ENCODE measurements at regions not wholly inside any gene's neighbourhood (a gene's known extent, or its start where the extent isn't known, plus 50 kb on each side); places are given as distances from the start of the nearest gene placed in this dataset.
"Not testable (repeated sequence)": the region's sequence is repeated elsewhere in the genome, so short reads cannot be mapped to it uniquely, and the experiment has no call there.

DNA sequence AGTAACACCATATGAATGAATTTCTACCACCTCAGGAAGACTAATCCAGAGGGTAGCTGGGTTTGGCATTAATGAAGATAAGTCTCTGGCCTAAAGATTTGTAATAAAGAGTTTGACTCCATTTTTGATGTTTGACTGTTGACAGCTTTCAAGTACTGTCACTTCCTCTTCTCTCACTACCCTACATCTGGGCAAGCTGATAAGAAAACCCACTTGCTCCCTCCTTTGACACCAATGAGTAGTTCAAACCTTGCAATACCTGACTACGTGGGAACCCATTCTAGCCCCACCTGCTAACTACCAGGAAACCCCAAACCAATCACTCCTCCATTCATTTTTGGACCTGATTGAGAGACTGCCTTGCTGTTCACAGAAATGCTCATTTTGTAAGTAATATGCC, 621.5 kb downstream of the TENT5A start:
- TF ChIP-seq, protein P1, sequence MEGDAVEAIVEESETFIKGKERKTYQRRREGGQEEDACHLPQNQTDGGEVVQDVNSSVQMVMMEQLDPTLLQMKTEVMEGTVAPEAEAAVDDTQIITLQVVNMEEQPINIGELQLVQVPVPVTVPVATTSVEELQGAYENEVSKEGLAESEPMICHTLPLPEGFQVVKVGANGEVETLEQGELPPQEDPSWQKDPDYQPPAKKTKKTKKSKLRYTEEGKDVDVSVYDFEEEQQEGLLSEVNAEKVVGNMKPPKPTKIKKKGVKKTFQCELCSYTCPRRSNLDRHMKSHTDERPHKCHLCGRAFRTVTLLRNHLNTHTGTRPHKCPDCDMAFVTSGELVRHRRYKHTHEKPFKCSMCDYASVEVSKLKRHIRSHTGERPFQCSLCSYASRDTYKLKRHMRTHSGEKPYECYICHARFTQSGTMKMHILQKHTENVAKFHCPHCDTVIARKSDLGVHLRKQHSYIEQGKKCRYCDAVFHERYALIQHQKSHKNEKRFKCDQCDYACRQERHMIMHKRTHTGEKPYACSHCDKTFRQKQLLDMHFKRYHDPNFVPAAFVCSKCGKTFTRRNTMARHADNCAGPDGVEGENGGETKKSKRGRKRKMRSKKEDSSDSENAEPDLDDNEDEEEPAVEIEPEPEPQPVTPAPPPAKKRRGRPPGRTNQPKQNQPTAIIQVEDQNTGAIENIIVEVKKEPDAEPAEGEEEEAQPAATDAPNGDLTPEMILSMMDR (IDR thresholded peaks at IDR 0.05; ENCODE audit: borderline replicate concordance, insufficient read depth, low read depth, low read length): no peak
- no peak overlapping the region for H3K4me3 ChIP-seq (ENCODE audit: low read depth, low read length)

DNA sequence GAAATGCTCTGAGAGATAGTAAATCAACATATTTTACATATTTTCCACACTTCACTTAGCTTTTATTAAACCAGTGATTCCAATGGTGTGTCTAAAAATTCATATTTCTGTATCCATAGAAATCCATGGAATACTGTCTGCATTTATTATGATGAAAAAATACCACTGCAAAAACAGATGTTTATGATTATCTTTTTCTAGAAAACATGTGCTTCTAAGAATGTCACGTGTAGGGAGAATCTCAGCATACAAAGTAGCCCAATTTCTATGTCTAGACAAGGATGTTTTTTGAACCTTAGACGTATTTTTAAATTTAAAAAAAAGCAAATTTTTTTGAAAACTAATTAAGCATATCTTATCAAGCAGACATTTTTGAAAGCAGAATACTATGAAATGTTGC, 622.4 kb downstream of the TENT5A start:
- no peak overlapping the region for H3K4me3 ChIP-seq (ENCODE audit: low read depth, low read length)
- TF ChIP-seq, protein P1 (IDR thresholded peaks at IDR 0.05; ENCODE audit: borderline replicate concordance, insufficient read depth, low read depth, low read length): no peak

DNA sequence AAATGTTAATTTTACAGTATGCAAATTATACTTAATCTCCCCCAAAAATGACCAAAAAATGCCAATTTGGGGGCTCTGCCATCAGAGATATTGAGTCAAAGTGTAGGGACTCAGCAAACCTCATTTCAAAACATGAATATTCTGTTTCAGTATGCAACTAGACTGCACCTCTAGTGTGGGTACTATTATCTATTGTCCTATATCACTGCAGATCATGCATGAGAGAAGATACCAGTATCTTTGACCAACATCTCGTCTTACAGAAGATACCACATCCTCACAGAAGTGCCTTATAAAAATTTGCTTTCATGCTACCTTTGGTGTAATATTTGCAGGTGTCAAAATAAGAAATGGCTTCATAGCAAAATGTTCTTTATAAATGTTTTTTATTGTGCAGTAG, 623.8 kb downstream of the TENT5A start:
- H3K4me3 ChIP-seq (ENCODE audit: low read depth, low read length): no peak overlapping the region
- TF ChIP-seq, protein P1 (IDR thresholded peaks at IDR 0.05; ENCODE audit: borderline replicate concordance, insufficient read depth, low read depth, low read length): no peak

DNA sequence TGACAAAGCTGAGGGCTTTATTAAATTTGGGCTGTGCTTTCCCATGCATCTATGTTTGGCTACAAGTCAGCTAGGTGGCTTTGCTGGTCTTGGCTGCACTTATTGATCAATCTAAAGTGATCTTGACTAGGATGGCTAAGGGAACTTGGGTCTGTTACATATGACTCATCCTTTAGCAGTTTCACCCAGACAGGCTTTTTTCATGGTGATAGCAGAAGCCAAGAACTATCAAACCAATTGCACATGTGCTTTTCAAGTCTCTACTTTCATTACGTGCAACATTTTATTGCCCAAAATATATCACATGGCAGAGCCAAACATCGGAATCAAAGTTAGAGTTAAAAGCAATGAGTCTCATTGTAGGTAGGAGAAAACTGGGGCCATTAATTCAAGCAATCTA, 626.3 kb downstream of the TENT5A start:
- TF ChIP-seq, protein P1 (IDR thresholded peaks at IDR 0.05; ENCODE audit: borderline replicate concordance, insufficient read depth, low read depth, low read length): no peak
- no peak overlapping the region for H3K4me3 ChIP-seq (ENCODE audit: low read depth, low read length)

DNA sequence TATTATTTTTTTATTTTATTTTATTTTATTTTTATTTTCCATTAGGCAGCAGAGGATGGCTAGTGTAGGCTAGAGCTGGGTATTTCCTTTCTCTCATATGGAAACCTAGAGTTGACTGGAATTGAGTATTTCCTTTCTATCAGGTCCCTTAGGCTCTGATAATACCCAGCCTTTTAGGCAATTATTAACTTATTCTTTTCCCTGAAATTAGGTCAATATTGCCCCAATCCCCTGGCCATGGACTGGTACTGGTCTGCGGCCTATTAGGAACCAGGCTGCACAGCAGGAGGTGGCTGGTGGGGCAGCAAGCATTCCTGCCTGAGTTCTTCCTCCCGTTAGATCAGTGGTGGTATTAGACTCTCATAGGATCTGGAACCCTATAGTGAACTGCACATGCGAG, 632.2 kb downstream of the TENT5A start:
- no peak overlapping the region for H3K4me3 ChIP-seq (ENCODE audit: low read depth, low read length)
- TF ChIP-seq, protein P1 (IDR thresholded peaks at IDR 0.05; ENCODE audit: borderline replicate concordance, insufficient read depth, low read depth, low read length): no peak

DNA sequence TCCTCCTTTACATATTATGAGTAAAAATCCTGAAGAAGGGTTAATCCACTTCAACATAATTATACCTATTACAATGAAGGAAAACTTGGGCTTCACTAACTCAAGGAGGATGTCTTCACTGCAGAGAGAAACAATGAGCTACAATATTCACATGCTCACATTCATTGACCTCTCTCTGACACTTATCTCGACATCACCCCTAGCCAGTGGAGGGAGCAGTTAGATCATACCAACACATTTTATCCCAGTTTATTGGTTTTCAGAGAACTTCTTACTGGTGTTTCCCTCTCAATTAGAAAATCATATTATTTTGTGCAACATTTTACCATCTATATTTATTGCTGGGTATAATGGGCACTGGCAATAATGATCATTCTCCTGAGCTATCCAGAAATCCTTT, 646.5 kb downstream of the TENT5A start:
- TF ChIP-seq, protein P1 (IDR thresholded peaks at IDR 0.05; ENCODE audit: borderline replicate concordance, insufficient read depth, low read depth, low read length): no peak
- H3K4me3 ChIP-seq (ENCODE audit: low read depth, low read length): no peak overlapping the region

DNA sequence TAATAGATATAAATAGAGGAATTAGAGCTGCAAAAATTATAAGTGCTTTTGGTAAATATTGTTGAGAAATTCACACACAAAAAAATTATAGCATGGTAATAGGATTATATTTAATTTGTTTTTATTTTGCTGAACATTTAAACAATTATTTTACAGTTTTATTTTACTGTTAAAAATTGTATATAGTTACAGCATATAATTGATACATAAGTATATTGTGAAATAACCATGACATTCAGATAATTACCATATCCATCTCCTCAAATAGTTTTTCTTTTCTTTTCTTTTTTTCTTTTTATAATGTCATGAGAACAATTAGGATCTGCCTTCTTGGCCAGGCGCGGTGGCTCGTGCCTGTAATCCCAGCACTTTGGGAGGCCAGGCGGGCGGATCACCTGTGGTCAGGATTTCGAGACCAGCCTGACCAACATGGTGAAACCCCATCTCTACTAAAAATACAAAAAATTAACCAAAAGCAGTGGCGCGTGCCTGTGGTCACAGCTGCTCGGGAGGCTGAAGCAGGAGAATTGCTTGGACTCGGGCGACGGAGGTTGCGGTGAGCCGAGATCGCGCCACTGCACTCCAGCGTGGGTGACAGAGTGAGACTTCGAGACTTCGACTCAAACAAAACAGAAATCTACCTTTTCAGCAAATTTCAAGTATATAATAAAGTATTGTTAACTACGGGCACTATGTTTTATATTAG, 654.2 kb downstream of the TENT5A start:
- no peak overlapping the region for H3K4me3 ChIP-seq (ENCODE audit: low read depth, low read length)
- TF ChIP-seq, protein P1 (IDR thresholded peaks at IDR 0.05; ENCODE audit: borderline replicate concordance, insufficient read depth, low read depth, low read length): no peak

DNA sequence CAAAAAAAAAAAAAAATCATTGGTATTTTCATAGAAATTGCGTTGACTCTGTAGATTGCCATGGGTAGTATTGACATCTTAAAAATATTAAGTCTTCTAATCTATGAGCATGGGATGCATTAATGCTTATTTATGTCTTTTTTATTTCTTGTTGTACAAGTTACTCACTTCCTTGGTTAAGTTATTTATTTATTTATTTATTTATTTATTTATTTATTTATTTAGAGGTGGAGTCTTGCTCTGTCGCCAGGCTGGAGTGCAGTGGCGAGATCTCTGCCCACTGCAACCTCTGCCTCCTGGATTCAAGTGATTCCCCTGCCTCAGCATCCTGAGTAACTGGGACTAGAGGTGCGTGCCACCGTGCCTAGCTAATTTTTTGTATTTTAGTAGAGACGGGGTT, 656.0 kb downstream of the TENT5A start:
- not testable (repeated sequence) for H3K4me3 ChIP-seq (ENCODE audit: low read depth, low read length)
